OCI-LY7 (cell line): ENCODE measurements at regions not wholly inside any gene's neighbourhood (a gene's known extent, or its start where the extent isn't known, plus 50 kb on each side); places are given as distances from the start of the nearest gene placed in this dataset.

Source experiments
- CTCF ChIP-seq: fragments of 200-600 bp; sonication (generic); conservative IDR thresholded peaks from 2 replicates; pipeline ENCODE4 v1.5.1; 2014; ENCODE audit warnings: mild to moderate bottlenecking, antibody characterized with exemption, low read length, moderate library complexity, mixed read lengths
- EZH2phosphoT487 ChIP-seq: fragments of 200-600 bp; sonication (generic); IDR thresholded peaks from 2 replicates; pipeline ENCODE4 v1.6.1; 2018; ENCODE audit warnings: low read depth, borderline replicate concordance, mild to moderate bottlenecking, mixed run types, antibody characterized with exemption, low read length, moderate library complexity, mixed read lengths

DNA sequence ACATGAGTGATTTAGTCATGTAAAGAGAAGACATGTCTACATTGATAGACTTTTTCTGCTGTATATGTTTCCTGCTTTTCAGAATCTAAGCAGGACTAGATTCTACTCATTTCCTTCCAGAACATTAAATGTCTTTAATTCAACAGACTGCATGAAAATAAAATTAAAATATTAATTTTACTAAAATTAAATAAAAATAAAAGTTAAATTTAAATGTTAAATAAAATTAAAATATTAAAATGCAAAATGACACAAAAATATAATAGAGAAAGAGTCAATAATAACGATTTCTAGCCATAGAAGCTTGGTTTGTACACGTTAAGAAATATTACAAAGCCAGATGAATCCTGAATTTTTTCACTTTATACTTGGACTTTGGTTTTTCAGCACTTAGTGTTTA is 552.8 kb upstream of the NR5A2 start:
- TF ChIP-seq CTCF: no peak
- TF ChIP-seq EZH2phosphoT487: no peak
